PC-9 (cell line): ENCODE measurements at regions not wholly inside any gene's neighbourhood (a gene's known extent, or its start where the extent isn't known, plus 50 kb on each side); places are given as distances from the start of the nearest gene placed in this dataset.
A peak's percentile ranks its signal among the peaks of the same experiment; 100 is the strongest.

Experiments used
- BruUV-seq: library from RNA; stranded (reverse); fragments of 400-500 nt; replicated peaks from 2 replicates; lab custom pipeline; 2021; lab: Mats Ljungman, UMichigan
- CTCF ChIA-PET: fragments of 300-600 bp; sonication (Branson Sonifier 250); formaldehyde crosslinking; loops from one replicate; lab custom pipeline; 2022; ENCODE audit warnings: antibody characterized with exemption; lab: Charles Lee
- POLR2A ChIA-PET: fragments of 300-600 bp; sonication (Branson Sonifier 250); formaldehyde crosslinking; loops from one replicate; lab custom pipeline; 2022; ENCODE audit warnings: antibody characterized with exemption; ENCODE audit not compliant: unreplicated experiment; lab: Charles Lee
- DNase-seq, 2 experiments: peaks; one replicate each; pipeline versions ENCODE4 v3.0.0 to v3.0.0-alpha.2; 2015 to 2022; ENCODE audit warnings: mixed read lengths in 1 of 2
- H2AFZ ChIP-seq: fragments of 200-600 bp; sonication (generic); 2 replicates; pipeline ENCODE4 v1.8.1; 2017; ENCODE audit warnings: antibody characterized with exemption
- H3F3A ChIP-seq: fragments of 200-600 bp; sonication (generic); 2 replicates; pipeline ENCODE4 v1.8.1; 2017; ENCODE audit warnings: antibody characterized with exemption, mild to moderate bottlenecking, low read depth; ENCODE audit not compliant: insufficient read depth
- H3K27ac ChIP-seq: fragments of 200-600 bp; sonication (generic); 2 replicates; pipeline ENCODE4 v1.6.1; 2016; ENCODE audit warnings: mixed run types
- H3K27me3 ChIP-seq: fragments of 200-600 bp; sonication (generic); 2 replicates; pipeline ENCODE4 v1.6.1; 2016; ENCODE audit warnings: low read depth, mixed run types; ENCODE audit not compliant: insufficient read depth
- H3K36me3 ChIP-seq: fragments of 200-600 bp; sonication (generic); 2 replicates; pipeline ENCODE4 v1.6.1; 2016; ENCODE audit warnings: low read depth, mixed run types
- H3K4me1 ChIP-seq: fragments of 200-600 bp; sonication (generic); replicated peaks from 2 replicates; pipeline ENCODE4 v1.6.1; 2016; ENCODE audit warnings: mixed run types; ENCODE audit not compliant: insufficient read depth
- H3K4me2 ChIP-seq: fragments of 200-600 bp; sonication (generic); 2 replicates; pipeline ENCODE4 v1.6.1; 2017; ENCODE audit warnings: mixed run types
- H3K4me3 ChIP-seq: fragments of 200-600 bp; sonication (generic); 2 replicates; pipeline ENCODE4 v1.6.1; 2016; ENCODE audit warnings: mixed run types
- H3K79me2 ChIP-seq: fragments of 200-600 bp; sonication (generic); 2 replicates; pipeline ENCODE4 v1.6.1; 2017; ENCODE audit warnings: low read depth, mixed run types
- H3K9me2 ChIP-seq: fragments of 200-600 bp; sonication (generic); 2 replicates; pipeline ENCODE4 v1.8.1; 2017; ENCODE audit warnings: mild to moderate bottlenecking; ENCODE audit not compliant: insufficient read depth
- H3K9me3 ChIP-seq: fragments of 200-600 bp; sonication (generic); 2 replicates; pipeline ENCODE4 v1.8.1; 2016; ENCODE audit warnings: low read depth; ENCODE audit not compliant: insufficient read depth
- H4K20me1 ChIP-seq: fragments of 200-600 bp; sonication (generic); 2 replicates; pipeline ENCODE4 v1.8.1; 2017; ENCODE audit not compliant: insufficient read depth
- CTCF ChIP-seq: fragments of 200-600 bp; sonication (generic); conservative IDR thresholded peaks from 2 replicates; pipeline ENCODE4 v1.6.1; 2017; ENCODE audit warnings: mixed run types, antibody characterized with exemption, mild to moderate bottlenecking, moderate library complexity
- EZH2 ChIP-seq: fragments of 200-600 bp; sonication (generic); IDR thresholded peaks from 2 replicates; pipeline ENCODE4 v1.8.0; 2017; ENCODE audit warnings: antibody characterized with exemption, low read depth
- intact Hi-C: fragments of 100-400 bp; cut with micrococcal nuclease; formaldehyde crosslinking; loops from one replicate; pipeline ENCODE4 v1.10.0; 2022; ENCODE audit not compliant: unreplicated experiment

- no peak overlapping the region; the same call in 1 of the 2 replicates for H3K4me3 ChIP-seq
- intact Hi-C loops, result no loop called here
- ChIA-PET POLR2A (no interaction called here), CTCF (no interaction called here)
- H3K9me3 ChIP-seq, result no peaks in the 10 kb centered on the region
- TF ChIP-seq CTCF, result no peak
- TF ChIP-seq EZH2, result no peak
- H3K27ac ChIP-seq, result 0 out of 2 replicates have a peak overlapping the region, but pooled peaks have one; percentile 29
- H3K27me3 ChIP-seq, result no peaks in the 10 kb centered on the region
- no peaks in the 10 kb centered on the region for H4K20me1 ChIP-seq
- peaks cover 17% of the 10 kb centered on the region for H3K4me1 ChIP-seq
- peaks cover 11% of the 10 kb centered on the region; the same call in 1 of the 2 replicates for H3F3A ChIP-seq
- peak in 1 of 2 experiments; percentile 85 for DNase-seq
- peak overlapping the region; percentile 66 for H3K4me2 ChIP-seq
- no peaks in the 10 kb centered on the region for H3K79me2 ChIP-seq
- no TSS peak for BruUV-seq
- H2AFZ ChIP-seq, result no peak overlapping the region
- no peaks in the 10 kb centered on the region for H3K36me3 ChIP-seq
- H3K9me2 ChIP-seq, result no peaks in the 10 kb centered on the region
Measured at GRCh38 chr4:151990201-151990600, 229.4 kb upstream of the GATB start.

GRCh38 chr4:151988591-151988990 lies 227.8 kb upstream of the GATB start:
- H4K20me1 ChIP-seq, result no peaks in the 10 kb centered on the region
- H3K27me3 ChIP-seq, result no peaks in the 10 kb centered on the region
- BruUV-seq, result no TSS peak
- DNase-seq, result no peak
- H3K9me3 ChIP-seq, result no peaks in the 10 kb centered on the region
- H3K9me2 ChIP-seq, result no peaks in the 10 kb centered on the region
- H3K4me3 ChIP-seq, result no peak overlapping the region
- no peaks in the 10 kb centered on the region for H3K79me2 ChIP-seq
- CTCF ChIA-PET, result no interaction called here
- H3K27ac ChIP-seq, result no peak overlapping the region
- H2AFZ ChIP-seq, result no peak overlapping the region
- intact Hi-C loops, result no loop called here
- TF ChIP-seq CTCF (no peak), EZH2 (no peak)
- peaks cover 17% of the 10 kb centered on the region for H3K4me1 ChIP-seq
- POLR2A ChIA-PET, result no interaction called here
- H3F3A ChIP-seq, result peaks cover 11% of the 10 kb centered on the region; the same call in 1 of the 2 replicates
- H3K4me2 ChIP-seq, result no peak overlapping the region
- H3K36me3 ChIP-seq, result no peaks in the 10 kb centered on the region

- no peak overlapping the region for H3K4me3 ChIP-seq
- BruUV-seq, result no TSS peak
- no peak overlapping the region for H3K27ac ChIP-seq
- H3K4me1 ChIP-seq, result peaks cover 17% of the 10 kb centered on the region
- H3K4me2 ChIP-seq, result no peak overlapping the region
- H3K9me3 ChIP-seq, result no peaks in the 10 kb centered on the region
- no peaks in the 10 kb centered on the region for H4K20me1 ChIP-seq
- CTCF ChIA-PET, result no interaction called here
- no peaks in the 10 kb centered on the region for H3K79me2 ChIP-seq
- no peaks in the 10 kb centered on the region for H3K27me3 ChIP-seq
- H3K36me3 ChIP-seq, result no peaks in the 10 kb centered on the region
- TF ChIP-seq EZH2 (no peak), CTCF (no peak)
- H3K9me2 ChIP-seq, result no peaks in the 10 kb centered on the region
- POLR2A ChIA-PET, result no interaction called here
- peaks cover 11% of the 10 kb centered on the region; the same call in 1 of the 2 replicates for H3F3A ChIP-seq
- no peak for DNase-seq
- no peak overlapping the region for H2AFZ ChIP-seq
- intact Hi-C loops, result no loop called here
Measured at GRCh38 chr4:151987606-151988005, 226.8 kb upstream of the GATB start.
